PC-3 (cell line): ENCODE measurements at regions not wholly inside any gene's neighbourhood (a gene's known extent, or its start where the extent isn't known, plus 50 kb on each side); places are given as distances from the start of the nearest gene placed in this dataset.

ENCODE experiments used
- ATAC-seq: fragments of 200-7000 bp; cut with Tn5 transposase; 2 replicates; pipeline ENCODE4 v1.9.1; 2020; ENCODE audit warnings: mild to moderate bottlenecking, moderate library complexity
- BruUV-seq: library from RNA; stranded (reverse); fragments of 400-500 nt; replicated peaks from 2 replicates; lab custom pipeline; 2021; lab: Mats Ljungman, UMichigan
- CTCF ChIA-PET: fragments of 300-600 bp; sonication (Branson Sonifier 250); formaldehyde crosslinking; loops from one replicate; lab custom pipeline; 2022; ENCODE audit warnings: antibody characterized with exemption; lab: Charles Lee
- POLR2A ChIA-PET: fragments of 300-600 bp; sonication (Branson Sonifier 250); formaldehyde crosslinking; loops from one replicate; lab custom pipeline; 2022; ENCODE audit warnings: antibody characterized with exemption; ENCODE audit not compliant: unreplicated experiment; lab: Charles Lee
- DNase-seq: peaks from one replicate; pipeline ENCODE4 v3.0.0-alpha.2; 2015
- H2AFZ ChIP-seq: fragments of 300-600 bp; sonication (generic); 2 replicates; pipeline ENCODE4 v1.6.0; 2016; ENCODE audit warnings: antibody characterized with exemption, low read length
- H3F3A ChIP-seq: fragments of 300-600 bp; sonication (generic); one replicate; pipeline ENCODE4 v1.6.0; 2017; ENCODE audit warnings: antibody characterized with exemption, low read length, control low read depth, mild to moderate bottlenecking; ENCODE audit not compliant: unreplicated experiment
- H3K27ac ChIP-seq: fragments of 300-600 bp; sonication (generic); 2 replicates; pipeline ENCODE4 v1.5.1; 2016; ENCODE audit warnings: mild to moderate bottlenecking, low read length
- H3K27me3 ChIP-seq: fragments of 300-600 bp; sonication (generic); 2 replicates; pipeline ENCODE4 v1.6.1; 2016; ENCODE audit warnings: low read length, mixed read lengths
- H3K36me3 ChIP-seq: fragments of 300-600 bp; sonication (generic); 2 replicates; pipeline ENCODE4 v1.6.1; 2016; ENCODE audit warnings: low read depth, mixed run types, low read length, mixed read lengths
- H3K4me1 ChIP-seq: fragments of 300-600 bp; sonication (generic); 2 replicates; pipeline ENCODE4 v1.5.1; 2016; ENCODE audit warnings: low read length; ENCODE audit not compliant: insufficient read depth
- H3K4me2 ChIP-seq: fragments of 300-600 bp; sonication (generic); 2 replicates; pipeline ENCODE4 v1.6.0; 2016; ENCODE audit warnings: low read length
- H3K4me3 ChIP-seq: fragments of 300-600 bp; sonication (generic); 2 replicates; pipeline ENCODE4 v1.5.1; 2016; ENCODE audit warnings: mild to moderate bottlenecking, low read length, mixed read lengths
- H3K79me2 ChIP-seq: fragments of 300-600 bp; sonication (generic); 2 replicates; pipeline ENCODE4 v1.6.1; 2017; ENCODE audit warnings: low read length, mixed read lengths
- H3K9ac ChIP-seq: fragments of 300-600 bp; sonication (generic); 2 replicates; pipeline ENCODE4 v1.6.0; 2016; ENCODE audit warnings: mild to moderate bottlenecking, low read length
- H3K9me2 ChIP-seq: fragments of 300-600 bp; sonication (generic); replicated peaks from 2 replicates; pipeline ENCODE4 v1.6.1; 2016; ENCODE audit warnings: mixed run types, low read length, mixed read lengths
- H3K9me3 ChIP-seq: fragments of 300-600 bp; sonication (generic); 2 replicates; pipeline ENCODE4 v1.6.1; 2016; ENCODE audit warnings: low read length, mixed read lengths
- H4K20me1 ChIP-seq: fragments of 300-600 bp; sonication (generic); 2 replicates; pipeline ENCODE4 v1.6.1; 2016; ENCODE audit warnings: low read length, mixed read lengths
- CTCF ChIP-seq: fragments of 300-600 bp; sonication (generic); conservative IDR thresholded peaks from 2 replicates; pipeline ENCODE4 v1.5.1; 2017; ENCODE audit warnings: antibody characterized with exemption, low read depth, mild to moderate bottlenecking, low read length
- EZH2 ChIP-seq: fragments of 300-600 bp; sonication (generic); IDR thresholded peaks from one replicate; pipeline ENCODE4 v1.6.1; 2017; ENCODE audit warnings: antibody characterized with exemption, mild to moderate bottlenecking, low read length; ENCODE audit not compliant: unreplicated experiment
- EZH2phosphoT487 ChIP-seq: fragments of 300-600 bp; sonication (generic); IDR thresholded peaks from 2 replicates; pipeline ENCODE4 v1.6.1; 2018; ENCODE audit warnings: mild to moderate bottlenecking, antibody characterized with exemption, low read length, borderline replicate concordance
- intact Hi-C: fragments of 100-400 bp; cut with micrococcal nuclease; formaldehyde crosslinking; loops from 2 replicates; pipeline ENCODE4 v1.9.0; 2023

GRCh38 chr4:141905751-141906150, 269.4 kb downstream of the IL15 start:
- BruUV-seq = no TSS peak
- Histone ChIP-seq H3K9me3 (no peaks in the 10 kb centered on the region), H4K20me1 (no peaks in the 10 kb centered on the region), H3K27me3 (no peaks in the 10 kb centered on the region), H2AFZ (no peak overlapping the region), H3K9me2 (no peaks in the 10 kb centered on the region), H3K4me2 (peak overlapping the region; percentile 57), H3F3A (no peaks in the 10 kb centered on the region), H3K27ac (peak overlapping the region; percentile 39), H3K4me3 (no peak overlapping the region), H3K79me2 (no peaks in the 10 kb centered on the region), H3K4me1 (peaks cover 32% of the 10 kb centered on the region), H3K9ac (no peak overlapping the region), H3K36me3 (no peaks in the 10 kb centered on the region)
- peak; percentile 84 for ATAC-seq
- intact Hi-C loops = no loop called here
- DNase-seq = peak; percentile 91
- TF ChIP-seq CTCF (no peak), EZH2phosphoT487 (no peak), EZH2 (no peak)
- ChIA-PET CTCF (no interaction called here), POLR2A (no interaction called here)

- Histone ChIP-seq H3F3A (no peaks in the 10 kb centered on the region), H4K20me1 (no peaks in the 10 kb centered on the region), H3K36me3 (no peaks in the 10 kb centered on the region), H3K79me2 (no peaks in the 10 kb centered on the region), H2AFZ (no peak overlapping the region), H3K9me3 (no peaks in the 10 kb centered on the region), H3K4me1 (peaks cover 23% of the 10 kb centered on the region), H3K9ac (no peak overlapping the region), H3K9me2 (no peaks in the 10 kb centered on the region), H3K27me3 (no peaks in the 10 kb centered on the region), H3K27ac (no peak overlapping the region), H3K4me2 (no peak overlapping the region), H3K4me3 (no peak overlapping the region)
- TF ChIP-seq CTCF (no peak), EZH2phosphoT487 (no peak), EZH2 (no peak)
- no peak for ATAC-seq
- no peak for DNase-seq
- intact Hi-C loops = no loop called here
- POLR2A ChIA-PET = no interaction called here
- CTCF ChIA-PET = no interaction called here
- no TSS peak for BruUV-seq
Observed at GRCh38 chr4:141909541-141909940, 273.2 kb downstream of the IL15 start.

GRCh38 chr4:141912831-141913230, 276.4 kb downstream of the IL15 start:
- Histone ChIP-seq H3K79me2 (no peaks in the 10 kb centered on the region), H3K9me2 (no peaks in the 10 kb centered on the region), H3K9ac (no peak overlapping the region), H3K27ac (no peak overlapping the region), H2AFZ (no peak overlapping the region), H3K4me2 (no peak overlapping the region), H3K36me3 (no peaks in the 10 kb centered on the region), H3K4me1 (no peaks in the 10 kb centered on the region), H3F3A (no peaks in the 10 kb centered on the region), H4K20me1 (no peaks in the 10 kb centered on the region), H3K4me3 (no peak overlapping the region), H3K27me3 (no peaks in the 10 kb centered on the region), H3K9me3 (no peaks in the 10 kb centered on the region)
- no TSS peak for BruUV-seq
- no peak for ATAC-seq
- ChIA-PET CTCF (no interaction called here), POLR2A (no interaction called here)
- no peak for DNase-seq
- TF ChIP-seq EZH2phosphoT487 (no peak), EZH2 (no peak), CTCF (no peak)
- intact Hi-C loops = no loop called here
